D721Med (cell line): ENCODE measurements at regions not wholly inside any gene's neighbourhood (a gene's known extent, or its start where the extent isn't known, plus 50 kb on each side); places are given as distances from the start of the nearest gene placed in this dataset.

Source experiments
- DNase-seq: peaks from one replicate; pipeline ENCODE4 v3.0.0; 2011; ENCODE audit warnings: low spot score; ENCODE audit not compliant: insufficient read length
- FAIRE-seq: peaks from 2 replicates; lab custom pipeline; 2011; peaks lifted over from hg19 to GRCh38; lab: Jason Lieb, UNC
- TF ChIP-seq, protein P1 (sequence below): IDR thresholded peaks from 2 replicates; pipeline ENCODE4 v1.5.1; 2012; ENCODE audit warnings: mild to moderate bottlenecking, control low read depth; ENCODE audit not compliant: insufficient read depth; ENCODE audit errors: missing control alignments

DNA sequence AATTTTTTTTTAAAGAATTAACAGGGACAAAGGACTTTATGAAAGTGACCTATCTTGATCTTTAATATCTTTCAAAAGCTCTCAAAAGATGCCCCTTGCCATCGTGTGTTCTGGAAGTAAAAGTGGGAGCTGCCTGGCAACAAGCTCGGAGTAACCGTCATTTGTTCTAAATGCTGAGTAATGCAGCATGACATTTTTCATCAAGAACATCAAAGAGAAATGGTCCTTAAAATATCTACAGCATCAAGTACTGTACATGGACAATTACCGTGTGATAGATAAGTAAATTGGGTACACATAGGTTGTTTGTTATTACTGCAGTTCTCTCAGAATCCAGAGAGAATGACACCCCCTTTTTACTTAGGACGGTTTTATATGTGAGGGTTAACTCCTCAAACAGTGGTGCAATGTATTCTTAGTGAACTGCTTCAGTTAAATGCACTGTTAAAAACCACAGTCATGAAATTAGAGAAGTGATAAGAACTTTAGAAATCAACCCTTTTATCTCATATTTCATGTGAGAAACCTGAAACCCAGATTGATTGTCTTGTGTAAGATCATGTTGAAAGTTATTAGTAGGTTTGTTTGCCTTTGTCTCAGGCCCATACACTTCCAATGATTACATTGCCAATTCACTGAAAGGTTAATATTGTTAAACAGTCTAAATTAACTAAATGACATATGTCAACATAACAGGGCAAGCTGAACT, 90.6 kb upstream of the HNMT start:
- DNase-seq (no peak), FAIRE-seq (no peak)
- TF ChIP-seq, protein P1, sequence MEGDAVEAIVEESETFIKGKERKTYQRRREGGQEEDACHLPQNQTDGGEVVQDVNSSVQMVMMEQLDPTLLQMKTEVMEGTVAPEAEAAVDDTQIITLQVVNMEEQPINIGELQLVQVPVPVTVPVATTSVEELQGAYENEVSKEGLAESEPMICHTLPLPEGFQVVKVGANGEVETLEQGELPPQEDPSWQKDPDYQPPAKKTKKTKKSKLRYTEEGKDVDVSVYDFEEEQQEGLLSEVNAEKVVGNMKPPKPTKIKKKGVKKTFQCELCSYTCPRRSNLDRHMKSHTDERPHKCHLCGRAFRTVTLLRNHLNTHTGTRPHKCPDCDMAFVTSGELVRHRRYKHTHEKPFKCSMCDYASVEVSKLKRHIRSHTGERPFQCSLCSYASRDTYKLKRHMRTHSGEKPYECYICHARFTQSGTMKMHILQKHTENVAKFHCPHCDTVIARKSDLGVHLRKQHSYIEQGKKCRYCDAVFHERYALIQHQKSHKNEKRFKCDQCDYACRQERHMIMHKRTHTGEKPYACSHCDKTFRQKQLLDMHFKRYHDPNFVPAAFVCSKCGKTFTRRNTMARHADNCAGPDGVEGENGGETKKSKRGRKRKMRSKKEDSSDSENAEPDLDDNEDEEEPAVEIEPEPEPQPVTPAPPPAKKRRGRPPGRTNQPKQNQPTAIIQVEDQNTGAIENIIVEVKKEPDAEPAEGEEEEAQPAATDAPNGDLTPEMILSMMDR: no peak

DNA sequence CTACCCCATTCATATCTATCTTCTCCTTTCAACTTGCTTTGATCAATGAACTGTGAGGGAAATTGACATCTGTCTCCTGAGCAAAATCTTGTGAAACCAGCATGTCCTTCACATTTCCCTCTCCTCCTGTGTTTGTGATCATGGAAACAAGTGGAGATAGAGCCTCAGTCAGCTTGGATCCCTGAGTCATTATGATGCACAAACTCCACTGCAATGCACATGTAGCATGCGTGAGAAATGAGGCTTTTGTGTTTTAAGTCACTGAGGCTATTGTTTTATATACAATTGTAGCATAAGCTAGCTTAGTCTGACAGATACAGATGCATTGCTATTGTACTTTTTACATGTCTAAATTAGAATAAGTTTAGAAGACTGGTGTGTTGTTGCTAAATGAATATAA, 85.2 kb upstream of the HNMT start:
- no peak for FAIRE-seq
- DNase-seq: no peak
- TF ChIP-seq, protein P1: no peak

DNA sequence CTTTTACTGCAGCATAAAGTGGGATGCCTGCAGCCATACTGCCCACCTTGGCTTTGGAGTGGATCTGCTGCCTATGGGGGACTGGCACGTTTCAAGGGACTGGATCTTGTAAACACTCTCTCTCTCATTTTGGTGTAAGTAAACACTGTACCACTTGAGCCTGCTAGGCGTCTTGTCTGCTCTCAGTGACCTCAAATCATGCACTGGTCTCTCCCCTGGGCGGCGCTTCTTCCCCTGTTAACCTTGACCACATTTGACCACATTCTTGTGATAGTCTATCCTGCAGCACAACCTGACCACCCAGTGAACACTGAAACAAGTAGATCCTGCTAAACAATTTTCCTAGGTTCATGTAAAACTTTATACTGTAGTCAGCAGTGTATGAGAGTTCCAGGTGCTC, 82.6 kb upstream of the HNMT start:
- DNase-seq (no peak), FAIRE-seq (no peak)
- TF ChIP-seq, protein P1: no peak

DNA sequence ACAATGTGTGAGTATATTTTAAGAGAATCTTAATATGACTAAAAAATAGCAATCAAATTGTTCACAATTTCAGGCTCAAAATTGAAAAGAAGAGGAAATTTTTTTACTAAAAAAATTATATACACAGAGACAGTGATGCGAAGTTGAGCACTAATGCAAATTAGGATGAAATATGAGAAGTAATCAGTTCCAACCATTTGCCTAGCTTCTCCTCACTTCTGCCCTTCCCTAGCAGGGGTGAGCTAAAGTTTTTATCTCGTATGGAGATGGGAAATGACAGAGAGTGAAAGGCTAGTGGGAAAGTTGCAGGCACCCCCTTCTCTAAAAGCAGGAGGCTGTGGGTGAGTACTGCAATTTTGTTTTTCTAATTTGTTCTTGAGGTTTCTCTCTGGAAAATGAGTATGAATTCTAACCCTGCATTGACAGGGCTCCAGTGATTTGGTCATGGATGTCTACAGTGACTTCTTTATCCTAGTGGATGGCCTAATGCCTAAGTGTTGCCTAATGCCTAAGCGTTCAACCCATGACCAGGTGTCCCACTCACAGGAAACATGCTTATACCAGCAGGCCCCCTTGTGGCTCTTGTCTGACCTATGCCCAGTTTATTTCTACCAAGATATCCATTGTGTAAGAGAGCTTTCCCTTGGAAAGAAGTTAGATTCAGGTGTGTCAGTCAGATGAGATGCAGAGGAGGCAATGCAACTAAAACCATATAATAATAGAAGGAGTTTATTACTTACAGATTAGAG, 78.0 kb upstream of the HNMT start:
- TF ChIP-seq, protein P1: peak; percentile 26
- no peak for FAIRE-seq
- no peak for DNase-seq

DNA sequence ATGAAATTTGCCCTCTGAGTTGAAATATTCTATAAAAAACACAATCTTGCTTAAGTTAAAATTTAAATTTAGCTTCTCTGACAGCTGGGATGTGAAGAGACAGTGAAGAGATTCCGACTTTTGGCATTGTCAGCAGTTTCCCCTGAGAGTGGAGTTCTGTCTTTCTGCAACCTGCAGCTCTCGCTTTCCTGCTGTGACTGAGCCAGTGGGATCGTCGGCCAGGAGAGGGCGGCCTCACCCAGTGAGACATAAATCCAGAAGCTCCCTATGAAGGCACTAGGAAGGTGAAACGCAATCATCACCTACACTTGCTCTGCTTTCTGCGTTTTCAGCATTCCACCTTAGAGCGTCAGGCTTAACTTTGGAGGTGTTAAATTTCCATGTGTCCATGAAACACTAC, 75.4 kb upstream of the HNMT start:
- FAIRE-seq (no peak), DNase-seq (no peak)
- TF ChIP-seq, protein P1: peak; percentile 63

DNA sequence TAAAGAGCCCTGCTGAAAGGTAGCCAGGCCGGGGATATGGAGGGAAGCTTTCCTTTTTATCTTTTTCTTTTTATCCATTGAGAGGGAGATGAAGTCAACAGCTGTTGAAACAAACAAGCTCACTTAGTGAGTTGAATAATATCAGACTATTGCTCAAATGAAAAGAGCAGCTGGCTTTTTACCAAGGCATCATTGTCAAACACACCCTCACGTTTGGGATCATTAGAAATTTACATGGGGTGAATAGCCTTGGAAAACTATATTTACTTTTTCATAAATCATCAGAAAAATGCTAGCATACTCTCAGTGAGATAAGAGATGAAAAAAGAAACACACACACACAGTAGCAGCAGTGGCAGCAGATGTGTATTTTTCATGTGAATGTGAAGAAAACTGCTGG, 71.5 kb upstream of the HNMT start:
- DNase-seq: no peak
- no peak for FAIRE-seq
- TF ChIP-seq, protein P1: no peak

DNA sequence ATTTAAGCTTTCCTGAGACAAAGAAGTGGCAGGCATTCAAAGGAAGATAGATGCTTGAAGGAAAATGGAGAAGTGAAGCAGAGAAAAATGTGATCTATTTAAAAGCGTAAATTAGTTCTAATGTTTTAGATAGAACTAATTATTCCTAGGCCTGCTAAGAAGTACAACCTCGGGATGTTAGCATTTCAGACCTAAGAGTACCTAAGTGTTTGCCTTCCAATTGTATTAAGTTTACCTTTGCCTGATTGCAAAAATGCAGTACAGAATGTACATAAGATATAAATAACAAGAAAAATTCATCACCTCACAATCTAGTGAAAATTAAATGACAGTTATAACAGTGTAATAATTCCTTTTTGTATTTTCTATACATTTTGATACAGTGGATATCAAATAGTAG, 71.1 kb upstream of the HNMT start:
- no peak for FAIRE-seq
- TF ChIP-seq, protein P1: no peak
- no peak for DNase-seq
